Renal pelvis (tissue), 1 donor: ENCODE measurements at regions not wholly inside any gene's neighbourhood (a gene's known extent, or its start where the extent isn't known, plus 50 kb on each side); places are given as distances from the start of the nearest gene placed in this dataset.
"Not testable (repeated sequence)": the region's sequence is repeated elsewhere in the genome, so short reads cannot be mapped to it uniquely, and the experiment has no call there.

ENCODE experiments used
- DNase-seq: peaks from one replicate; pipeline ENCODE4 v3.0.0-alpha.2; 2013

DNA sequence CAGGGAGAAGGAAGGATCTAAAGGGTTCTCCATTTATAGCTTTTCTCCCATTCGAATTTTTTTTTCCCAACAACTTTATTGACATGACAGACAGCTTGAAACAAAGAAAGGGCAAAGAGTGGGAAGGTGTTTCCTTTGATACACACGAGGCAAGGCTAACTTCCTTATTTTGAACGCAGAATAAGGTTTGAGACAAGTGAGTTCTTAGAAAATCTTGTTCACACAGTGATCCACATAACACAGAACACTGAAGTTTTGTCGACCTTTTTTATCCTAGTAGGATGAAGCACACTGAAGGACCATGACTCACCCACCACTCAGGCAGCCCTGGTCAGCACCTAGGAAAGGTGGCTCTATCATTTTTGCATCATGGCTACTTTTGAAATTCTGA lies 425.8 kb upstream of the MDFIC2 start:
- no peak for DNase-seq

DNA sequence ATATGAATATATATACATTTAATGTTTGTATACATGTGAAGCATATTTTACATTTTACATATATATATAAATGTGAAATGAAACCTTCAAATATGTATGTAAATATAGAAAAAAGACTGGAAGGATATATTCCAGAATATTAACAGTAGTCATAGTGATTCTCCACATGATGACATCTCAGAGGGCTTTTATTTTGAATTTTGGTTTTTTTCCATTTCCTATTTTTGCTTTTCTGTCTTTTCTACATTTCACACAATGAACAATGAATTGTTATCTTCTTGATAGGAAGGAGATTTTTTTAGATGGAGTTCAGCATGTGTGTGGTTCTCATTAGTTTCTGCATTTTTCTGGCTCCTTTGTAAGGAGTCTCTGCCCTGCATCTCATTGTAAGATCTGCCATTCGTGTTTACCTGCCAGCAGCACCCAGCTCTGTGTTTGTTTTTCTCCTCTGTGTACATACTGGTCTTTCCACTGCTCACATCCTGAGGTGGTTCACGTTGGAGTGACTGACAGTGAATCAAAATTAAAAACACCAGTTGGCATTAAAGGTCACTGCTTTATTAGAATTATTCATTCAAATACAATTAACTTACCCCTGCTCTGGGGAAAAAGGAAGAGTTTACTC lies 425.3 kb upstream of the MDFIC2 start:
- DNase-seq: no peak

DNA sequence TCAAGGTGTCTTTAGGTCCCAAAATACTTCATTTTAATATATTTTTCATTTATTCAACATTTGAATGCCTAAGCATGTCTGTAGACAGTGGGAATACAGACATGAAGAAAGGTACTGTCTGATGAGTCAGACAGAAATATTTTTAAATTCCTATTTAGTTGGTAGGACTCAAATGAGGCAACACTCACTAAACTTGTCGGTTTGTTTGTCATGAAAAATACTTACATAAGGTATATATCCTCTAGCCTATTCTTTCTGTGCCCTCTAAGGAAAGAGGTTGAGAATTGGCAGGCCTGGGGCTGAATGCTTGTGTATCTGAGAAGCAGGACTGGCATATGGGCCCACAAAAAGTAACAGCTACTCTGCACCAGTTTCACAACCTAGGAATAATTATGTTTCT lies 423.6 kb upstream of the MDFIC2 start:
- no peak for DNase-seq

DNA sequence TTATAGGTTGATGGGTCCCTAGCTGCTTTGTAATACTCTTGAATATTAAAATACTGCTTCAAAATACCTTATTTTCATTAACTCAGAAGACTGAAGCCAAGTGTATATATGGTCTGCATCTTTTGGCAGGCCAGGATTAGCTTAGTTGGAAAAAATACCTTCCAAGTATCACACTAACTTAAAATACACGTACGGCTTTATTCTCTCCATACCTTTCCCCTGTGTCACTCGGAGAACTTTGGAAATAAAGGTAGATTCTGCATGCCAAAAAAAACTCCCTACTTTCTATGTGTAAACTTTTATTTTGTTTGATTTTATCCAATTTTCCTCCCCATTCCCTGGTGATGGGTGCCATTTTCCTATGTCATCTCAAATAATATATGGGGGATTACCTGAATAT lies 422.3 kb upstream of the MDFIC2 start:
- no peak for DNase-seq

DNA sequence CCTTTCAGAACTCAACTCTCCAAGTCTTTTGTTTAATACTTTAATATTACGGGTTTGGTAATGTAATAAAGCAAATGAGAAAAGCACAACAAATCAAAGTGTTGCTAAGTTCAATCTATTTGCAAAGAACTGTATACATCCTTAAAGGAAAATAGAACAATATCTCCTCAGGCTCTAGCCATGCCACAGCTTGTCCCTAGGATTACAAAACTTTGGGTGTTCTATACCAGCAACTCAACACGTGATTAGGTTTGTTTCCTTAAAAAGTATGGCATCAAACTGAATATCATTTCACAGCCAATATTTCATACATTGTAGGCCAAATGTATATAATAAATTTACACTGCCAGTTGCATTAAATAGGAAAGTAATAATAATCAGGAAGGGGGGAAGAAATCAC lies 418.6 kb upstream of the MDFIC2 start:
- no peak for DNase-seq

DNA sequence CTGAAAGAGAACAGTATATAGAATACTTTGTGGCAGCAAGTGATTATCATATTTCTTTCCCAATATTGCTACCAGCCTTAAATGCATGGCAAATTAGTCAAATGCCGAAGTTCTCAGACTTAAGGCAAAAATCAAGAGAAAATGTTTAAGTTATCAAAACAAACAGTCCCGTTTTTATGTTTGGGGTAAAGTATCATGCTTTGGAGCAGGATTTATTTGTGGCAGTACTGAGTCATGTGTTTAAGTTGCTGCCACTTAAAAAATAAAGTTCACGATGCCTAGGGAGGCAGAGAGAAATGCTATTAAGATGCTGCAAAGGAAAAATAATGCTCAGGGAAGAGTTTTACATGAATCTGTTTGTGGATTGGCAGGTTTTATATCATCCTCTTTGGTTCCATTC lies 417.4 kb upstream of the MDFIC2 start:
- DNase-seq: no peak

DNA sequence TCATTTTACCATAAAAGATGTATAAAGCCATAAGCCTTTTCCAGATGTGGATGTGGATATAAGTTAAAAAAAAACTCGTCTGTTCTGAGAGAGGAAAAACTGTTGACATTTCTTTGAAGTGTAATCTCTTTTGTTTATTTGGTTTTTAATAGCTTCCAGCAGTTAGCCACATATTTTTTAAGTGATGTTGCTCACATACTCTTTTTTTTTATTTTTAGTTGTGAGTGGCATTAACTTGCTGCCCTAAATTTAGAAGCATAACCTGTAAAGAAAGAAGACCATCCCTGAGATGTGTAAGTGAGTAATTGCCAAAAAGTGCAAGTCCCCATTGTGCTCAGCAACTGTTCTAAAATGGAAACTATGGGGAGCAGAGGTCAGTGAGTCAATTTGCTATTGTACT lies 415.9 kb upstream of the MDFIC2 start:
- no peak for DNase-seq

GRCh38 chr3:70726961-70727360 lies 414.5 kb upstream of the MDFIC2 start:
- peak; percentile 31 for DNase-seq

DNA sequence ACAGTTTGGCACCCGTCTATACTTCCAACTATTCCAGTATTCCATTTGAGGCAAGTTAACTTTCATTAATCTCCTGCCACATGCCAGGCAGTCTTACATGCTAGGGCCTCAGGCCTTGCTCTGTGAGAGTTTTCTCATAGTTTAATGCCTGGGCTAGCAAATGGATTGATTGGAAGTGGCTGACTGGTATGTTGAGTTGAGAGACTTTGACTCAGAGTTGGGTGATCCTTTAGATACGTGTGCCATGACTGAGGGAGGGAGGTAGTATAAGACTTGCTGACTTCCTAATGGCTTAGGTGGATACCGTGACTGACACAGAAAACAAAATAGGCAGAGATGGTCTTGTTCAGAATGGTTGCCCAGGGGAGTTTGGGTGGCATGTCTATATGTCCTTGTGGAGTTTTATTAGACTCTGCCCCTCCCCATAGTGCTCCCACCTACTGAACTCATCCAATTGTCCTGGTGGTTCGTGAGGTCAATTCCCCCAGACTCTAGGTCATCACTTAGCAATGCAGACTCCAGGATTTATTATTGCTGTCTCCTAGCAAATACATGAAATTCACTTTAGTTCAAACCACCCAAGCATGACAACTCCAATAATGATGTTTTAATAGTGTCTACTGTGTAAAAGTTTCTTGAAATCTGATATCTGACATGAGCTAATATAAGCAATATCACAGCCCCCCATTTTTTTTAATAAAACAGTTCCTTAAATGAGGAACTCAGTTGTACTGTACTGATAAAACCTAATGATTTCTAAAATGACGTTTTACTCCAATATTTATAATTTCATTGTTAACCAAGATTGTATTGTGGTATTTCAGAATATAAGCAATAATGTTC lies 413.9 kb upstream of the MDFIC2 start:
- peak; percentile 49 for DNase-seq

GRCh38 chr3:70722018-70722417 lies 409.6 kb upstream of the MDFIC2 start:
- no peak for DNase-seq

GRCh38 chr3:70716832-70717231 lies 404.4 kb upstream of the MDFIC2 start:
- no peak for DNase-seq

DNA sequence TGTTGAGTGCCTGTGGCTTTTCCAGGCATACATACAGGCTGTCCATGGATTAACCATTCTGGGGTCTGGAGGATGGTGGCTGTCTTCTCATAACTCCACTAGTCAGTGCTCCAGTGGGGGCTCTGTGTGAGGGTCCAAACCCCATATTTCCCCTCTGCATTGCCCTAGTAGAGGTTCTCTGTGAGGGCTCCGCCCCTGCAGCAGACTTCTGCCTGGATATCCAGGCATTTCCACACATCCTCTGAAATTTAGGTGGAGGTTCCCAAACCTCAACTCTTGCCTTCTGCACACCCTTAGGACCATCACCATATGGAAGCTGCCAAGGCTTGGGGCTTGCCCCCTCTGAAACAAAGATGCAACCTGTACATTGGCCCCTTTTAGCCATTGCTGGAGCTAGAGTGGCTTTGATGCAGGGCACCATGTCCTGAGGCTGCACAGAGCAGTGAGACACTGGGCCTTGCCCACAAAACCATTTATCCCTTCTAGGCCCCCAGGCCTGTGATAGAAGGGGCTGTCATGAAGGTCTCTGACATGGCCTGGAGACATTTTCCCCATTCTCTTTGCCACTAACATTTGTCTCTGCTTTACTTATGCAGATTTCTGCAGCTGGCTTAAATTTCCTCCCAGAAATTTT lies 400.1 kb upstream of the MDFIC2 start:
- DNase-seq: no peak

DNA sequence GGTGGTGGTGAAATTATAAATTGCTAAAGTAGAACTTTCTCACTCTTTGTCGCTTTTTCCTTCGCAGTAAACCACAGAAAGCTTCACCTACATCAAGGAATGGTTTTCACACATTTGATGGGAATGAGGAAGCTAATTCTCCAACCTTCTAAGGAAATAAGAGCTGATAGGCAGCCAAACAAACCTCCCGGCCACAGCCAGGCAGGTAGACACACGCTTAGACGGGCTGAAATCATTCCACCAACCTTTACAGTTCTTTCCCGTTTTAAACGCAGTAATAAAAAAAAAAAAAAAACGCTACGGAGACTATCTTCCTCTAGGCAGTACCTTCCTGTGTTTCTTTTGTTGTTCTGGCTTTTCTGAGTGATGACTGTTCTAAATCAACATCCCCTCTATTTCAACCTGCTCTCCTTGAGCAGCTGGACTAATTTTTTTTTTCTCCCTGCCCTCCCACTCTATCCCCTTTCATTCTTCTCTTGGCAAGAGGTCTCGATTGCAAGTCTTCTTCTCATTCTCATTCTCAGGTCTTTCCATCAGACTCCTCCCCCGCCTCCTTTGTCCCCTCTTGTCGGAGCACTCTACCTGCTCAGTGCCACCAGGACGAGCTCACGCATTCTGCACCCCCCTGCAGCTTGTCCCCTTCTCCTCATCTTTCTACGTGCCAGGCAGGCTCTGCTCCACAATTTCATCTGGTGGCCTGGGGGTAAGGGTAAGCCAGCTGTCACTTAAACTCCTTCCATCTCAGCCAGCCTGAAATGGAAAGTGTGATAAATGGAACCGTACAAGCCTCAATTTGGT lies 391.1 kb upstream of the MDFIC2 start:
- no peak for DNase-seq

DNA sequence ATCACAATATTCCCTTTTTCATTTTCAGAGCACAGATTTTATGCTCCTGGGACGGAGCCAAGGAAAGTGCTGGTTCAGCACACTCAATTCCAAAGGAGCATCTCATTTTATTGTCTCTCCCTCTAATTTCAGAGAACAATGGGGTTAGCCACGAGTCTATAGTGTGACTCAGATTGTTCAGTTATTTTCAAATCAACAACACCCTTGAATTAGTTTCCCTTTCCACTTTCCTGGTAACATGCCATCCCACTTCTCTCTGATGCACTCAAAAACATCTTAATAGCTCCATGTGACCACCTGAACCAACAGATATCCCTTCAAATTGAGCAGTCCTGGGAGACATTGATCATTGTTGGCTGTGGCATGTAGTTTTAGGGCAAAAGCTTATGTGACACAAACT lies 389.7 kb upstream of the MDFIC2 start:
- no peak for DNase-seq

GRCh38 chr3:70684701-70685100 lies 372.3 kb upstream of the MDFIC2 start:
- DNase-seq: no peak

- DNase-seq: not testable (repeated sequence)
Observed at GRCh38 chr3:70675810-70676209, 363.4 kb upstream of the MDFIC2 start.

- DNase-seq: no peak
Observed at GRCh38 chr3:70658513-70659310, 346.3 kb upstream of the MDFIC2 start.

- no peak for DNase-seq
Observed at GRCh38 chr3:70657454-70657853, 345.0 kb upstream of the MDFIC2 start.

DNA sequence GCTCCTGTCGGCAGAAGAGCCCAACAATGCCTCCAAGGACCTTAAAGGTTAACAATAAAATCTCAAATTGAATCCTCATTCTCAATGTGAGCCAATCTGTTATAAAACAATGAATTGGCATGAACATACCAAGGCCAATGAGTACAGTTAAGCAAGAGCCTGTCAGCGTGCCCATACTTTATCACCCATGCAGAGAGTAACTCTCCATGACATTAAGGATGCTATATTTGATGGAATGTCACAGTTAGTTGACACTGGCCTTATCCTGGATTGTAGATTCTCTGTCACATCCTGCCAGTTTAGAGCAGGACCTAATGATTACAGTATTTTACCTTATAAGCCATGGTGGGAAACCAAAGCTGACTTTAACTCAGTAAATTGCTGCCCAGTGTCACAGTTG lies 335.4 kb upstream of the MDFIC2 start:
- DNase-seq: no peak

- DNase-seq: no peak
Observed at GRCh38 chr3:70647094-70647493, 334.7 kb upstream of the MDFIC2 start.

GRCh38 chr3:70646635-70647034 lies 334.2 kb upstream of the MDFIC2 start:
- no peak for DNase-seq

DNA sequence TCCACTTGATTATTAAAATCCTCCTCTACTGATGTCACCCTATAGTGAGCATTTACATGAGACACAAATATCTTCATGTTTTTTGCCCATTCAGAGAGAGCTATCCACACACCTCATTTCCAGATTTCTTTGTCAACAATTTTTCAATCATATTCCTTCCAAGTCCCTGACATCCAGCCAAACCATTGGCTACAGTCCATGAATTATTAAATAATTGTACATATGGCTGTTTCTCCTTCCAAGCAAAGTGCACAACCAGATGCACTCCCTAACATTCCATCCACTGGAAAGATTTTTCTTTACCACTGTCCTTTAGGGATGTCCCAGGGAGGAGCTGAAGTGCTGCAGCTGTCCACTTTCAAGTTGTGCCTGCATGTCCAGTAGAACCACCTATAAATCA lies 328.0 kb upstream of the MDFIC2 start:
- DNase-seq: no peak
